CD14-positive monocyte (primary cell): ENCODE measurements at regions not wholly inside any gene's neighbourhood (a gene's known extent, or its start where the extent isn't known, plus 50 kb on each side); places are given as distances from the start of the nearest gene placed in this dataset.

Experiments
- DNase-seq, 3 donors: peaks; one replicate each; pipeline ENCODE4 v3.0.0-alpha.2; 2011 to 2022
- H2AFZ ChIP-seq: 2 replicates; pipeline ENCODE4 v1.6.0; 2012; ENCODE audit warnings: mild to moderate bottlenecking, low read depth, low read length, inconsistent platforms; ENCODE audit not compliant: insufficient read depth, poor library complexity, severe bottlenecking
- H3K27ac ChIP-seq, 2 donors: 1 replicate in 1 of 2; 2 replicates in 1 of 2; pipeline ENCODE4 v1.5.1; 2012 to 2013; ENCODE audit warnings: low read length in 2 of 2, control low read depth in 1 of 2, inconsistent platforms in 1 of 2, low read depth in 1 of 2, mild to moderate bottlenecking in 1 of 2
- H3K27me3 ChIP-seq, 2 donors: one replicate each; pipeline versions ENCODE4 v1.6.0 to v1.6.1; 2011 to 2013; ENCODE audit warnings: low read length in 2 of 2; ENCODE audit not compliant: control insufficient read depth in 2 of 2, insufficient read depth in 2 of 2
- H3K36me3 ChIP-seq, 2 donors: replicated peaks in 1 of 2; 1 replicate in 1 of 2; 2 replicates in 1 of 2; pipeline versions ENCODE4 v1.5.1 to v1.6.1; 2012 to 2013; ENCODE audit warnings: low read length in 2 of 2, control low read depth in 1 of 2, inconsistent platforms in 1 of 2, mild to moderate bottlenecking in 1 of 2; ENCODE audit not compliant: insufficient read depth in 2 of 2, control insufficient read depth in 1 of 2
- H3K4me1 ChIP-seq, 2 donors: 1 replicate in 1 of 2; 2 replicates in 1 of 2; pipeline versions ENCODE4 v1.5.1 to v1.6.1; 2012 to 2013; ENCODE audit warnings: low read length in 2 of 2, control low read depth in 1 of 2, inconsistent platforms in 1 of 2, mild to moderate bottlenecking in 1 of 2, moderate library complexity in 1 of 2; ENCODE audit not compliant: insufficient read depth in 2 of 2, control insufficient read depth in 1 of 2
- H3K4me2 ChIP-seq: replicated peaks from 2 replicates; pipeline ENCODE3; 2012; ENCODE audit warnings: low read length, moderate library complexity, mild to moderate bottlenecking; ENCODE audit not compliant: poor library complexity, severe bottlenecking; ENCODE audit errors: extremely low read depth
- H3K4me3 ChIP-seq, 3 experiments: fragments of 200-600 bp in 1 of 3; sonication (generic) in 1 of 3; replicated peaks in 1 of 3; 1 replicate in 2 of 3; 2 replicates in 1 of 3; pipeline ENCODE4 v1.5.1; 2011 to 2013; ENCODE audit warnings: low read length in 3 of 3, mild to moderate bottlenecking in 3 of 3, control low read depth in 2 of 3, low read depth in 2 of 3, inconsistent platforms in 1 of 3, moderate library complexity in 1 of 3
- H3K79me2 ChIP-seq: 2 replicates; pipeline ENCODE4 v1.6.0; 2012; ENCODE audit warnings: mild to moderate bottlenecking, control low read depth, inconsistent platforms, low read length, moderate library complexity; ENCODE audit not compliant: insufficient read depth
- H3K9ac ChIP-seq: 2 replicates; pipeline ENCODE4 v1.6.0; 2017; ENCODE audit warnings: low read length, mild to moderate bottlenecking; ENCODE audit not compliant: insufficient read depth, poor library complexity, severe bottlenecking
- H3K9me3 ChIP-seq, 2 donors: replicated peaks in 1 of 2; 1 replicate in 1 of 2; 2 replicates in 1 of 2; pipeline versions ENCODE4 v1.5.1 to v1.6.1; 2012 to 2013; ENCODE audit warnings: low read length in 2 of 2, control low read depth in 1 of 2; ENCODE audit not compliant: control insufficient read depth in 1 of 2, insufficient read depth in 1 of 2
- H4K20me1 ChIP-seq: 2 replicates; pipeline ENCODE4 v1.6.0; 2012; ENCODE audit warnings: mild to moderate bottlenecking, low read length, control low read depth, moderate library complexity; ENCODE audit not compliant: insufficient read depth
- H3K27ac Mint-ChIP-seq, 7 donors: one replicate each; pipeline ENCODE4 v1.8.0; 2020; ENCODE audit warnings: mild to moderate bottlenecking in 7 of 7, mixed read lengths in 7 of 7, moderate library complexity in 6 of 7, inconsistent platforms in 2 of 7
- H3K27me3 Mint-ChIP-seq, 3 donors: one replicate each; pipeline ENCODE4 v1.8.0; 2021 to 2022; ENCODE audit warnings: low read depth in 3 of 3, mild to moderate bottlenecking in 3 of 3, mixed read lengths in 3 of 3, moderate library complexity in 3 of 3, inconsistent platforms in 1 of 3
- H3K36me3 Mint-ChIP-seq, 2 donors: one replicate each; pipeline ENCODE4 v1.8.0; 2020; ENCODE audit warnings: mixed read lengths in 2 of 2, inconsistent platforms in 1 of 2, mild to moderate bottlenecking in 1 of 2
- H3K4me1 Mint-ChIP-seq: one replicate; pipeline ENCODE4 v1.8.0; 2020; ENCODE audit warnings: mild to moderate bottlenecking, mixed read lengths
- H3K4me3 Mint-ChIP-seq, 2 donors: one replicate each; pipeline ENCODE4 v1.8.0; 2020; ENCODE audit warnings: mild to moderate bottlenecking in 2 of 2, mixed read lengths in 2 of 2, moderate library complexity in 1 of 2
- H3K9me3 Mint-ChIP-seq, 7 donors: one replicate each; pipeline ENCODE4 v1.8.0; 2020 to 2022; ENCODE audit warnings: mixed read lengths in 7 of 7, mild to moderate bottlenecking in 6 of 7, moderate library complexity in 6 of 7, inconsistent platforms in 2 of 7
- CTCF ChIP-seq: fragments of 200-600 bp; IDR thresholded peaks from one replicate; pipeline ENCODE4 v1.8.0; 2022; ENCODE audit warnings: antibody characterized with exemption, mild to moderate bottlenecking
- WGBS: methylation state at CpG from one replicate; pipeline ENCODE4 v1.1.5; 2013; ENCODE audit warnings: missing lambda C conversion rate; ENCODE audit not compliant: insufficient coverage; 5-methylcytosine and 5-hydroxymethylcytosine counted together
- intact Hi-C, 2 donors: fragments of 100-400 bp; cut with micrococcal nuclease; formaldehyde crosslinking; loops; one replicate each; pipeline versions ENCODE4 v1.15.0 to v1.15.1; 2023

GRCh38 chr4:126215759-126216158 is 901.0 kb downstream of the FAT4 start:
- Histone ChIP-seq H3K4me1 (no peaks in the 10 kb centered on the region), H3K79me2 (no peaks in the 10 kb centered on the region), H3K4me3 (no peak overlapping the region), H3K36me3 (no peaks in the 10 kb centered on the region), H3K9me3 (no peaks in the 10 kb centered on the region), H3K27ac (no peak overlapping the region), H3K4me2 (no peak overlapping the region), H3K9ac (no peak overlapping the region), H2AFZ (no peak overlapping the region), H4K20me1 (no peaks in the 10 kb centered on the region), H3K27me3 (no peaks in the 10 kb centered on the region)
- intact Hi-C loops, result no loop called here
- Mint-ChIP-seq H3K36me3 (no peaks in the 10 kb centered on the region), H3K4me3 (no peak overlapping the region), H3K4me1 (no peaks in the 10 kb centered on the region), H3K27me3 (peaks cover 0 to 2% (median 0%) of the 10 kb centered on the region in 3 donors), H3K27ac (no peak overlapping the region), H3K9me3 (peaks cover 0 to 4% (median 0%) of the 10 kb centered on the region in 7 donors)
- no peak for DNase-seq
- no peak for TF ChIP-seq CTCF
- WGBS, result no CpG with 5 or more reads among the region's 1 CpG

- H3K27me3 ChIP-seq, result no peaks in the 10 kb centered on the region
- no peaks in the 10 kb centered on the region for H3K4me1 ChIP-seq
- no peaks in the 10 kb centered on the region for H3K4me1 Mint-ChIP-seq
- H3K79me2 ChIP-seq, result no peaks in the 10 kb centered on the region
- peaks cover 0 to 2% (median 0%) of the 10 kb centered on the region in 3 donors for H3K27me3 Mint-ChIP-seq
- no peak overlapping the region for H3K4me3 Mint-ChIP-seq
- H3K36me3 ChIP-seq, result no peaks in the 10 kb centered on the region
- TF ChIP-seq CTCF, result no peak
- no peak overlapping the region for H3K27ac Mint-ChIP-seq
- H3K4me3 ChIP-seq, result no peak overlapping the region
- H3K9me3 ChIP-seq, result no peaks in the 10 kb centered on the region
- intact Hi-C loops, result no loop called here
- no peak overlapping the region for H2AFZ ChIP-seq
- peaks cover 0 to 4% (median 0%) of the 10 kb centered on the region in 7 donors for H3K9me3 Mint-ChIP-seq
- no peaks in the 10 kb centered on the region for H3K36me3 Mint-ChIP-seq
- H3K4me2 ChIP-seq, result no peak overlapping the region
- no peaks in the 10 kb centered on the region for H4K20me1 ChIP-seq
- H3K9ac ChIP-seq, result no peak overlapping the region
- no peak for DNase-seq
- no peak overlapping the region for H3K27ac ChIP-seq
Measured at GRCh38 chr4:126216611-126217010, 901.9 kb downstream of the FAT4 start.
